GM23338 (cell line): ENCODE measurements at regions not wholly inside any gene's neighbourhood (a gene's known extent, or its start where the extent isn't known, plus 50 kb on each side); places are given as distances from the start of the nearest gene placed in this dataset.

Experiments used
- ATAC-seq: fragments of 200-7000 bp; cut with Tn5 transposase; 3 replicates; pipeline ENCODE4 v1.9.1; 2020
- DNase-seq: peaks from one replicate; pipeline ENCODE4 v3.0.0-alpha.2; 2015; ENCODE audit warnings: low spot score
- H2AFZ ChIP-seq: fragments of 200-600 bp; sonication (generic); 2 replicates; pipeline ENCODE4 v1.8.0; 2016; ENCODE audit warnings: antibody characterized with exemption, mild to moderate bottlenecking, moderate library complexity
- H3F3A ChIP-seq: fragments of 200-600 bp; sonication (generic); replicated peaks from 2 replicates; pipeline ENCODE4 v1.8.0; 2017; ENCODE audit warnings: antibody characterized with exemption, mixed run types, low read depth
- H3K27ac ChIP-seq: fragments of 200-600 bp; sonication (generic); 2 replicates; pipeline ENCODE4 v1.6.1; 2016; ENCODE audit warnings: low read depth
- H3K27me3 ChIP-seq: fragments of 200-600 bp; sonication (generic); 2 replicates; pipeline ENCODE4 v1.8.0; 2016; ENCODE audit warnings: mild to moderate bottlenecking, mixed run types, moderate library complexity; ENCODE audit not compliant: insufficient read depth
- H3K36me3 ChIP-seq: fragments of 200-600 bp; sonication (generic); 2 replicates; pipeline ENCODE4 v1.8.0; 2016; ENCODE audit warnings: mild to moderate bottlenecking; ENCODE audit not compliant: insufficient read depth
- H3K4me1 ChIP-seq: fragments of 200-600 bp; sonication (generic); 2 replicates; pipeline ENCODE4 v1.8.0; 2016; ENCODE audit warnings: mild to moderate bottlenecking, moderate library complexity; ENCODE audit not compliant: insufficient read depth
- H3K4me2 ChIP-seq: fragments of 200-600 bp; sonication (generic); 2 replicates; pipeline ENCODE4 v1.7.1; 2017; ENCODE audit warnings: mixed run types
- H3K4me3 ChIP-seq: fragments of 200-600 bp; sonication (generic); 2 replicates; pipeline ENCODE4 v1.6.1; 2016; ENCODE audit warnings: mixed run types
- H3K79me2 ChIP-seq: fragments of 200-600 bp; sonication (generic); replicated peaks from 2 replicates; pipeline ENCODE4 v1.8.0; 2017; ENCODE audit warnings: mild to moderate bottlenecking; ENCODE audit not compliant: insufficient read depth
- H3K9me2 ChIP-seq: fragments of 200-600 bp; sonication (generic); 2 replicates; pipeline ENCODE4 v1.8.0; 2017; ENCODE audit not compliant: insufficient read depth
- H4K20me1 ChIP-seq: fragments of 200-600 bp; sonication (generic); replicated peaks from 2 replicates; pipeline ENCODE4 v1.8.0; 2017; ENCODE audit warnings: mild to moderate bottlenecking; ENCODE audit not compliant: insufficient read depth
- H3K27ac Mint-ChIP-seq: 2 replicates; pipeline ENCODE4 v1.8.0; 2020; ENCODE audit warnings: inconsistent platforms, mild to moderate bottlenecking, moderate library complexity, mixed read lengths
- H3K27me3 Mint-ChIP-seq: 3 replicates; pipeline ENCODE4 v1.8.0; 2022; ENCODE audit warnings: low read depth, mild to moderate bottlenecking, moderate library complexity, mixed read lengths, inconsistent platforms; ENCODE audit not compliant: insufficient read depth, poor library complexity
- H3K36me3 Mint-ChIP-seq: 3 replicates; pipeline ENCODE4 v1.8.0; 2021; ENCODE audit warnings: low read depth, mild to moderate bottlenecking, inconsistent platforms, moderate library complexity, mixed read lengths
- H3K4me1 Mint-ChIP-seq: 3 replicates; pipeline ENCODE4 v1.8.0; 2020; ENCODE audit warnings: mild to moderate bottlenecking, inconsistent platforms, mixed read lengths
- H3K4me3 Mint-ChIP-seq: 3 replicates; pipeline ENCODE4 v1.8.0; 2021; ENCODE audit warnings: moderate library complexity, mild to moderate bottlenecking, inconsistent platforms, mixed read lengths
- H3K9me3 Mint-ChIP-seq: 3 replicates; pipeline ENCODE4 v1.8.0; 2020; ENCODE audit warnings: moderate library complexity, mild to moderate bottlenecking, inconsistent platforms, mixed read lengths
- CREB1 ChIP-seq: fragments of 250-450 bp; sonication (Bioruptor Pico); IDR thresholded peaks from 2 replicates; pipeline ENCODE4 v1.5.0; 2020; ENCODE audit warnings: low read depth, mild to moderate bottlenecking, moderate library complexity
- EZH2 ChIP-seq: fragments of 200-600 bp; sonication (generic); IDR thresholded peaks from one replicate; pipeline ENCODE4 v1.8.0; 2017; ENCODE audit warnings: antibody characterized with exemption, mild to moderate bottlenecking, low read depth; ENCODE audit not compliant: unreplicated experiment
- TF ChIP-seq, protein P1 (sequence below), 2 experiments: fragments of 200-600 bp in 1 of 2; sonication (generic) in 1 of 2; conservative IDR thresholded peaks; 2 replicates each; pipeline versions ENCODE4 v1.5.1 to v1.6.1; 2016 to 2017; ENCODE audit warnings: antibody characterized with exemption in 2 of 2, low read depth in 2 of 2, mild to moderate bottlenecking in 2 of 2, moderate library complexity in 1 of 2
- TF ChIP-seq, protein P2 (sequence below): fragments of 250-450 bp; sonication (Bioruptor Pico); IDR thresholded peaks from 2 replicates; pipeline ENCODE4 v1.5.0; 2020; ENCODE audit warnings: mild to moderate bottlenecking, moderate library complexity
- TF ChIP-seq, protein P3 (sequence below): IDR thresholded peaks from one replicate; pipeline ENCODE4 v1.6.1; 2018; ENCODE audit warnings: antibody characterized with exemption; ENCODE audit not compliant: unreplicated experiment

- no peak for ATAC-seq
Observed at GRCh38 chr18:6509417-6509816, 94.7 kb upstream of the L3MBTL4 start.

More at GRCh38 chr18:6509417-6509816, 94.7 kb upstream of the L3MBTL4 start:
- Histone ChIP-seq H3K9me2 (0 out of 2 replicates have a peak, but pooled peaks cover 13% of the 10 kb centered on the region), H3K36me3 (no peaks in the 10 kb centered on the region), H2AFZ (peak overlapping the region; percentile 6; the same call in 1 of the 2 replicates), H3F3A (no peaks in the 10 kb centered on the region), H3K4me3 (no peak overlapping the region), H3K4me2 (no peak overlapping the region), H3K79me2 (no peaks in the 10 kb centered on the region), H4K20me1 (no peaks in the 10 kb centered on the region), H3K4me1 (no peaks in the 10 kb centered on the region), H3K27ac (no peak overlapping the region), H3K27me3 (no peaks in the 10 kb centered on the region)
- no peak overlapping the region for H3K4me3 Mint-ChIP-seq
- H3K36me3 Mint-ChIP-seq = no peaks in the 10 kb centered on the region
- H3K4me1 Mint-ChIP-seq = peaks cover 7% of the 10 kb centered on the region
- peak overlapping the region; percentile 52 for H3K27ac Mint-ChIP-seq
- peak; percentile 6 for DNase-seq
- H3K9me3 Mint-ChIP-seq = no peaks in the 10 kb centered on the region
- H3K27me3 Mint-ChIP-seq = peaks cover 1% of the 10 kb centered on the region
- TF ChIP-seq EZH2 = no peak
- TF ChIP-seq, protein P1, sequence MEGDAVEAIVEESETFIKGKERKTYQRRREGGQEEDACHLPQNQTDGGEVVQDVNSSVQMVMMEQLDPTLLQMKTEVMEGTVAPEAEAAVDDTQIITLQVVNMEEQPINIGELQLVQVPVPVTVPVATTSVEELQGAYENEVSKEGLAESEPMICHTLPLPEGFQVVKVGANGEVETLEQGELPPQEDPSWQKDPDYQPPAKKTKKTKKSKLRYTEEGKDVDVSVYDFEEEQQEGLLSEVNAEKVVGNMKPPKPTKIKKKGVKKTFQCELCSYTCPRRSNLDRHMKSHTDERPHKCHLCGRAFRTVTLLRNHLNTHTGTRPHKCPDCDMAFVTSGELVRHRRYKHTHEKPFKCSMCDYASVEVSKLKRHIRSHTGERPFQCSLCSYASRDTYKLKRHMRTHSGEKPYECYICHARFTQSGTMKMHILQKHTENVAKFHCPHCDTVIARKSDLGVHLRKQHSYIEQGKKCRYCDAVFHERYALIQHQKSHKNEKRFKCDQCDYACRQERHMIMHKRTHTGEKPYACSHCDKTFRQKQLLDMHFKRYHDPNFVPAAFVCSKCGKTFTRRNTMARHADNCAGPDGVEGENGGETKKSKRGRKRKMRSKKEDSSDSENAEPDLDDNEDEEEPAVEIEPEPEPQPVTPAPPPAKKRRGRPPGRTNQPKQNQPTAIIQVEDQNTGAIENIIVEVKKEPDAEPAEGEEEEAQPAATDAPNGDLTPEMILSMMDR (conservative IDR thresholded peaks at IDR 0.05; ENCODE audit: low read depth in 2 of 2) = no peak
- TF ChIP-seq, protein P2, sequence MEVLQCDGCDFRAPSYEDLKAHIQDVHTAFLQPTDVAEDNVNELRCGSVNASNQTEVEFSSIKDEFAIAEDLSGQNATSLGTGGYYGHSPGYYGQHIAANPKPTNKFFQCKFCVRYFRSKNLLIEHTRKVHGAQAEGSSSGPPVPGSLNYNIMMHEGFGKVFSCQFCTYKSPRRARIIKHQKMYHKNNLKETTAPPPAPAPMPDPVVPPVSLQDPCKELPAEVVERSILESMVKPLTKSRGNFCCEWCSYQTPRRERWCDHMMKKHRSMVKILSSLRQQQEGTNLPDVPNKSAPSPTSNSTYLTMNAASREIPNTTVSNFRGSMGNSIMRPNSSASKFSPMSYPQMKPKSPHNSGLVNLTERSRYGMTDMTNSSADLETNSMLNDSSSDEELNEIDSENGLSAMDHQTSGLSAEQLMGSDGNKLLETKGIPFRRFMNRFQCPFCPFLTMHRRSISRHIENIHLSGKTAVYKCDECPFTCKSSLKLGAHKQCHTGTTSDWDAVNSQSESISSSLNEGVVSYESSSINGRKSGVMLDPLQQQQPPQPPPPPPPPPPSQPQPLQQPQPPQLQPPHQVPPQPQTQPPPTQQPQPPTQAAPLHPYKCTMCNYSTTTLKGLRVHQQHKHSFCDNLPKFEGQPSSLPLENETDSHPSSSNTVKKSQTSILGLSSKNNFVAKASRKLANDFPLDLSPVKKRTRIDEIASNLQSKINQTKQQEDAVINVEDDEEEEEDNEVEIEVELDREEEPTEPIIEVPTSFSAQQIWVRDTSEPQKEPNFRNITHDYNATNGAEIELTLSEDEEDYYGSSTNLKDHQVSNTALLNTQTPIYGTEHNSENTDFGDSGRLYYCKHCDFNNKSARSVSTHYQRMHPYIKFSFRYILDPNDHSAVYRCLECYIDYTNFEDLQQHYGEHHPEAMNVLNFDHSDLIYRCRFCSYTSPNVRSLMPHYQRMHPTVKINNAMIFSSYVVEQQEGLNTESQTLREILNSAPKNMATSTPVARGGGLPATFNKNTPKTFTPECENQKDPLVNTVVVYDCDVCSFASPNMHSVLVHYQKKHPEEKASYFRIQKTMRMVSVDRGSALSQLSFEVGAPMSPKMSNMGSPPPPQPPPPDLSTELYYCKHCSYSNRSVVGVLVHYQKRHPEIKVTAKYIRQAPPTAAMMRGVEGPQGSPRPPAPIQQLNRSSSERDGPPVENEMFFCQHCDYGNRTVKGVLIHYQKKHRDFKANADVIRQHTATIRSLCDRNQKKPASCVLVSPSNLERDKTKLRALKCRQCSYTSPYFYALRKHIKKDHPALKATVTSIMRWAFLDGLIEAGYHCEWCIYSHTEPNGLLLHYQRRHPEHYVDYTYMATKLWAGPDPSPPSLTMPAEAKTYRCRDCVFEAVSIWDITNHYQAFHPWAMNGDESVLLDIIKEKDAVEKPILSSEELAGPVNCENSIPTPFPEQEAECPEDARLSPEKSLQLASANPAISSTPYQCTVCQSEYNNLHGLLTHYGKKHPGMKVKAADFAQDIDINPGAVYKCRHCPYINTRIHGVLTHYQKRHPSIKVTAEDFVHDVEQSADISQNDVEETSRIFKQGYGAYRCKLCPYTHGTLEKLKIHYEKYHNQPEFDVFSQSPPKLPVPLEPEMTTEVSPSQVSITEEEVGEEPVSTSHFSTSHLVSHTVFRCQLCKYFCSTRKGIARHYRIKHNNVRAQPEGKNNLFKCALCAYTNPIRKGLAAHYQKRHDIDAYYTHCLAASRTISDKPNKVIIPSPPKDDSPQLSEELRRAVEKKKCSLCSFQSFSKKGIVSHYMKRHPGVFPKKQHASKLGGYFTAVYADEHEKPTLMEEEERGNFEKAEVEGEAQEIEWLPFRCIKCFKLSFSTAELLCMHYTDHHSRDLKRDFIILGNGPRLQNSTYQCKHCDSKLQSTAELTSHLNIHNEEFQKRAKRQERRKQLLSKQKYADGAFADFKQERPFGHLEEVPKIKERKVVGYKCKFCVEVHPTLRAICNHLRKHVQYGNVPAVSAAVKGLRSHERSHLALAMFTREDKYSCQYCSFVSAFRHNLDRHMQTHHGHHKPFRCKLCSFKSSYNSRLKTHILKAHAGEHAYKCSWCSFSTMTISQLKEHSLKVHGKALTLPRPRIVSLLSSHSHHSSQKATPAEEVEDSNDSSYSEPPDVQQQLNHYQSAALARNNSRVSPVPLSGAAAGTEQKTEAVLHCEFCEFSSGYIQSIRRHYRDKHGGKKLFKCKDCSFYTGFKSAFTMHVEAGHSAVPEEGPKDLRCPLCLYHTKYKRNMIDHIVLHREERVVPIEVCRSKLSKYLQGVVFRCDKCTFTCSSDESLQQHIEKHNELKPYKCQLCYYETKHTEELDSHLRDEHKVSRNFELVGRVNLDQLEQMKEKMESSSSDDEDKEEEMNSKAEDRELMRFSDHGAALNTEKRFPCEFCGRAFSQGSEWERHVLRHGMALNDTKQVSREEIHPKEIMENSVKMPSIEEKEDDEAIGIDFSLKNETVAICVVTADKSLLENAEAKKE (CRISPR knock-in tag) = no peak
- TF ChIP-seq, protein P3, sequence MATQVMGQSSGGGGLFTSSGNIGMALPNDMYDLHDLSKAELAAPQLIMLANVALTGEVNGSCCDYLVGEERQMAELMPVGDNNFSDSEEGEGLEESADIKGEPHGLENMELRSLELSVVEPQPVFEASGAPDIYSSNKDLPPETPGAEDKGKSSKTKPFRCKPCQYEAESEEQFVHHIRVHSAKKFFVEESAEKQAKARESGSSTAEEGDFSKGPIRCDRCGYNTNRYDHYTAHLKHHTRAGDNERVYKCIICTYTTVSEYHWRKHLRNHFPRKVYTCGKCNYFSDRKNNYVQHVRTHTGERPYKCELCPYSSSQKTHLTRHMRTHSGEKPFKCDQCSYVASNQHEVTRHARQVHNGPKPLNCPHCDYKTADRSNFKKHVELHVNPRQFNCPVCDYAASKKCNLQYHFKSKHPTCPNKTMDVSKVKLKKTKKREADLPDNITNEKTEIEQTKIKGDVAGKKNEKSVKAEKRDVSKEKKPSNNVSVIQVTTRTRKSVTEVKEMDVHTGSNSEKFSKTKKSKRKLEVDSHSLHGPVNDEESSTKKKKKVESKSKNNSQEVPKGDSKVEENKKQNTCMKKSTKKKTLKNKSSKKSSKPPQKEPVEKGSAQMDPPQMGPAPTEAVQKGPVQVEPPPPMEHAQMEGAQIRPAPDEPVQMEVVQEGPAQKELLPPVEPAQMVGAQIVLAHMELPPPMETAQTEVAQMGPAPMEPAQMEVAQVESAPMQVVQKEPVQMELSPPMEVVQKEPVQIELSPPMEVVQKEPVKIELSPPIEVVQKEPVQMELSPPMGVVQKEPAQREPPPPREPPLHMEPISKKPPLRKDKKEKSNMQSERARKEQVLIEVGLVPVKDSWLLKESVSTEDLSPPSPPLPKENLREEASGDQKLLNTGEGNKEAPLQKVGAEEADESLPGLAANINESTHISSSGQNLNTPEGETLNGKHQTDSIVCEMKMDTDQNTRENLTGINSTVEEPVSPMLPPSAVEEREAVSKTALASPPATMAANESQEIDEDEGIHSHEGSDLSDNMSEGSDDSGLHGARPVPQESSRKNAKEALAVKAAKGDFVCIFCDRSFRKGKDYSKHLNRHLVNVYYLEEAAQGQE = no peak
- no peak for TF ChIP-seq CREB1 (CRISPR knock-in tag)
